IMR-90 (cell line): ENCODE measurements at regions not wholly inside any gene's neighbourhood (a gene's known extent, or its start where the extent isn't known, plus 50 kb on each side); places are given as distances from the start of the nearest gene placed in this dataset.

Experiments used
- ATAC-seq: fragments of 200-7000 bp; cut with Tn5 transposase; 2 replicates; pipeline ENCODE4 v1.9.1; 2020; ENCODE audit warnings: low read depth, mild to moderate bottlenecking, moderate library complexity
- BruUV-seq: library from RNA; stranded (reverse); fragments of 400-500 nt; replicated peaks from 2 replicates; lab custom pipeline; 2021; lab: Mats Ljungman, UMichigan
- CTCF ChIA-PET: fragments of 300-600 bp; formaldehyde crosslinking; extraction: SDS; loops from one replicate; lab custom pipeline; 2021; ENCODE audit warnings: antibody characterized with exemption; lab: Yijun Ruan, JAX
- POLR2A ChIA-PET: fragments of 300-600 bp; sonication (Branson Sonifier 250); formaldehyde crosslinking; loops from one replicate; lab custom pipeline; 2022; ENCODE audit warnings: antibody characterized with exemption; ENCODE audit not compliant: unreplicated experiment; lab: Charles Lee
- DNase-seq: peaks from one replicate; pipeline ENCODE4 v3.0.0; 2013
- H2AFZ ChIP-seq: replicated peaks from 2 replicates; pipeline ENCODE3; 2013; ENCODE audit warnings: low read length, mild to moderate bottlenecking; ENCODE audit not compliant: poor library complexity
- H2AK5ac ChIP-seq: 2 replicates; pipeline ENCODE4 v1.6.1; 2013; ENCODE audit warnings: low read depth, low read length, inconsistent platforms
- H2AK9ac ChIP-seq: replicated peaks from 2 replicates; pipeline ENCODE3; 2013; ENCODE audit warnings: mild to moderate bottlenecking, low read depth, low read length, moderate library complexity; ENCODE audit not compliant: poor library complexity
- H2BK120ac ChIP-seq: 2 replicates; pipeline ENCODE4 v1.6.1; 2013; ENCODE audit warnings: low read depth, low read length, inconsistent platforms
- H2BK15ac ChIP-seq: 3 replicates; pipeline ENCODE4 v1.6.1; 2013; ENCODE audit warnings: low read depth, low read length, inconsistent platforms
- H2BK20ac ChIP-seq: 2 replicates; pipeline ENCODE4 v1.6.1; 2013; ENCODE audit warnings: low read depth, mild to moderate bottlenecking, inconsistent platforms, low read length, moderate library complexity
- H2BK5ac ChIP-seq: 2 replicates; pipeline ENCODE4 v1.6.1; 2013; ENCODE audit warnings: mild to moderate bottlenecking, low read depth, low read length, inconsistent platforms; ENCODE audit not compliant: poor library complexity, severe bottlenecking
- H3K14ac ChIP-seq: replicated peaks from 2 replicates; pipeline ENCODE4 v1.6.1; 2013; ENCODE audit warnings: low read depth, low read length, inconsistent platforms
- H3K18ac ChIP-seq: 2 replicates; pipeline ENCODE4 v1.6.1; 2013; ENCODE audit warnings: low read depth, low read length, control low read depth
- H3K23ac ChIP-seq: 2 replicates; pipeline ENCODE4 v1.6.1; 2013; ENCODE audit warnings: low read depth, low read length, inconsistent platforms
- H3K27ac ChIP-seq: 2 replicates; pipeline ENCODE4 v1.5.1; 2013; ENCODE audit warnings: mild to moderate bottlenecking, control low read depth, low read length; ENCODE audit not compliant: insufficient read depth
- H3K27me3 ChIP-seq: 2 replicates; pipeline ENCODE4 v1.6.1; 2013; ENCODE audit warnings: low read length; ENCODE audit not compliant: control insufficient read depth, insufficient read depth
- H3K36me3 ChIP-seq: 2 replicates; pipeline ENCODE4 v1.6.1; 2013; ENCODE audit warnings: low read length, mixed read lengths; ENCODE audit not compliant: control insufficient read depth, insufficient read depth
- H3K4ac ChIP-seq: 2 replicates; pipeline ENCODE4 v1.6.1; 2013; ENCODE audit warnings: low read depth, low read length, inconsistent platforms
- H3K4me1 ChIP-seq: 2 replicates; pipeline ENCODE4 v1.6.1; 2013; ENCODE audit warnings: low read length, mixed read lengths; ENCODE audit not compliant: control insufficient read depth, insufficient read depth
- H3K4me2 ChIP-seq: 2 replicates; pipeline ENCODE4 v1.6.1; 2013; ENCODE audit warnings: low read depth, mild to moderate bottlenecking, control low read depth, low read length, moderate library complexity
- H3K4me3 ChIP-seq: 2 replicates; pipeline ENCODE4 v1.5.1; 2013; ENCODE audit warnings: low read depth, mild to moderate bottlenecking, control low read depth, low read length, moderate library complexity; ENCODE audit not compliant: insufficient read depth
- H3K56ac ChIP-seq: 2 replicates; pipeline ENCODE4 v1.6.1; 2013; ENCODE audit warnings: low read length, inconsistent platforms; ENCODE audit not compliant: insufficient read depth; ENCODE audit errors: extremely low read depth
- H3K79me1 ChIP-seq, 2 experiments: 2 replicates each; pipeline ENCODE4 v1.6.1; 2013; ENCODE audit warnings: low read length in 2 of 2, inconsistent platforms in 1 of 2, low read depth in 1 of 2
- H3K9ac ChIP-seq: 2 replicates; pipeline ENCODE4 v1.6.1; 2013; ENCODE audit warnings: low read depth, low read length, control low read depth
- H3K9me1 ChIP-seq: 2 replicates; pipeline ENCODE4 v1.6.1; 2013; ENCODE audit warnings: low read length, inconsistent platforms; ENCODE audit not compliant: insufficient read depth
- H3K9me3 ChIP-seq: 2 replicates; pipeline ENCODE4 v1.6.1; 2013; ENCODE audit warnings: low read length; ENCODE audit not compliant: control insufficient read depth, insufficient read depth
- H4K20me1 ChIP-seq: 2 replicates; pipeline ENCODE4 v1.6.1; 2013; ENCODE audit warnings: low read length, inconsistent platforms; ENCODE audit not compliant: insufficient read depth
- H4K5ac ChIP-seq: 2 replicates; pipeline ENCODE4 v1.6.1; 2013; ENCODE audit warnings: mild to moderate bottlenecking, low read depth, low read length, control low read depth
- H4K8ac ChIP-seq, 2 experiments: 2 replicates each; pipeline ENCODE4 v1.6.1; 2013; ENCODE audit warnings: low read depth in 2 of 2, low read length in 2 of 2, control low read depth in 1 of 2, inconsistent platforms in 1 of 2
- H4K91ac ChIP-seq: 2 replicates; pipeline ENCODE4 v1.6.1; 2013; ENCODE audit warnings: low read depth, low read length, inconsistent platforms; ENCODE audit not compliant: insufficient read depth
- BHLHE40 ChIP-seq: fragments of 150-350 bp; IDR thresholded peaks from 2 replicates; pipeline ENCODE4 v1.6.1; 2016; ENCODE audit warnings: mild to moderate bottlenecking, low read depth, low read length
- CEBPB ChIP-seq: IDR thresholded peaks from 2 replicates; pipeline ENCODE4 v1.6.1; 2012; ENCODE audit warnings: low read depth, low read length, improper control_type of control experiment
- CHD1 ChIP-seq: IDR thresholded peaks from 2 replicates; pipeline ENCODE4 v1.6.1; 2012; ENCODE audit warnings: low read depth, low read length, improper control_type of control experiment
- MAFK ChIP-seq: IDR thresholded peaks from 2 replicates; pipeline ENCODE4 v1.6.1; 2012; ENCODE audit warnings: low read depth, low read length, improper control_type of control experiment
- NFE2L2 ChIP-seq: fragments of 150-350 bp; IDR thresholded peaks from 2 replicates; pipeline ENCODE4 v1.6.1; 2016; ENCODE audit warnings: low read depth, mild to moderate bottlenecking, low read length
- WGBS, 2 experiments: methylation state at CpG; one replicate each; pipeline versions ENCODE4 v1.1.5 to v1.1.7; 2013; ENCODE audit warnings: missing lambda C conversion rate in 2 of 2; ENCODE audit not compliant: insufficient read length in 1 of 2; ENCODE audit errors: extremely low coverage in 2 of 2; 5-methylcytosine and 5-hydroxymethylcytosine counted together
- dilution Hi-C: fragments of 300-500 bp; cut with HindIII; formaldehyde crosslinking; loops from one replicate; pipeline ENCODE4 v1.14.3; 2018; ENCODE audit warnings: low sequenced_read_pairs; ENCODE audit not compliant: unreplicated experiment
- in situ Hi-C: fragments of 300-500 bp; cut with MboI; formaldehyde crosslinking; loops from 3 replicates; pipeline ENCODE4 v1.14.3; 2019; ENCODE audit warnings: low sequenced_read_pairs, inconsistent platforms, mixed read lengths
- intact Hi-C: fragments of 100-400 bp; cut with micrococcal nuclease; formaldehyde crosslinking; loops from 2 replicates; pipeline ENCODE4 v1.10.0; 2022
- TF ChIP-seq, protein P1 (sequence below): fragments of 150-350 bp; IDR thresholded peaks from 2 replicates; pipeline ENCODE4 v1.6.1; 2017; ENCODE audit warnings: mild to moderate bottlenecking, antibody characterized with exemption, low read length, low read depth
- TF ChIP-seq, protein P2 (sequence below): conservative IDR thresholded peaks from 2 replicates; pipeline ENCODE4 v1.5.1; 2012; ENCODE audit warnings: mild to moderate bottlenecking, low read depth, low read length, improper control_type of control experiment

DNA sequence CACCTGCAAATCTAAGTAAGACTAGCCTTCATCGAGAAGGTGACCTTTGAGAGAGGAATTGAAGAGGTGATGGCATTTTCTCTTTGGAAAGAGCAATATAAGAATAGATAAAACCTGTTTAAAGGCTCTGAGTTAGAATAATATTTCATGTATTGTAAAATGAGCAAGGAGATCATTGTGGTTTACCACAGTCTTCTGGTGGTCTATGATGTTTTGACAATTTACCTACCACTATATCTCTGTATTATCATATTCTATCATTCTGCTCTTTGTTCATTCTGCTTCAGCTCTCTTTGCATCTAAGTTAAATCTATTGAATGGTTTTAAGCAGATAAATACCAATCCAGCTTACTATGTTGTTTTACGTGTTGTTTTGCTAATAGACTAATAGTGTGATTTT is 982.3 kb downstream of the SI start:
- intact Hi-C loops (no loop called here), dilution Hi-C loops (no loop called here), in situ Hi-C loops (no loop called here)
- Histone ChIP-seq H3K4me2 (no peak overlapping the region), H4K20me1 (no peaks in the 10 kb centered on the region), H3K36me3 (no peaks in the 10 kb centered on the region), H2BK15ac (no peak overlapping the region), H2AK5ac (no peak overlapping the region), H3K9ac (no peak overlapping the region), H3K9me1 (no peaks in the 10 kb centered on the region), H2BK20ac (no peak overlapping the region), H2BK5ac (no peak overlapping the region), H3K4ac (no peak overlapping the region), H2AK9ac (no peak overlapping the region), H2AFZ (no peak overlapping the region), H3K14ac (no peak overlapping the region), H4K91ac (no peak overlapping the region), H3K18ac (no peak overlapping the region), H3K4me3 (no peak overlapping the region), H2BK120ac (no peak overlapping the region), H4K8ac (no peak overlapping the region), H3K56ac (no peak overlapping the region), H3K4me1 (no peaks in the 10 kb centered on the region), H3K9me3 (peaks cover 7% of the 10 kb centered on the region; the same call in 1 of the 2 replicates), H4K5ac (no peak overlapping the region), H3K23ac (no peak overlapping the region), H3K27ac (no peak overlapping the region), H3K27me3 (no peaks in the 10 kb centered on the region), H3K79me1 (no peaks in the 10 kb centered on the region)
- CTCF ChIA-PET = interaction anchor here (0.6 kb wide), 1 partner anchor 255 kb away, joined by 3 read pairs; no protein-coding TSS in a partner anchor
- DNase-seq = no peak
- no CpG with 5 or more reads among the region's 2 CpGs for WGBS, 2 experiments
- POLR2A ChIA-PET = no interaction called here
- BruUV-seq = no TSS peak
- TF ChIP-seq MAFK (no peak), NFE2L2 (no peak), CHD1 (no peak), BHLHE40 (no peak), CEBPB (no peak)
- TF ChIP-seq, protein P1, sequence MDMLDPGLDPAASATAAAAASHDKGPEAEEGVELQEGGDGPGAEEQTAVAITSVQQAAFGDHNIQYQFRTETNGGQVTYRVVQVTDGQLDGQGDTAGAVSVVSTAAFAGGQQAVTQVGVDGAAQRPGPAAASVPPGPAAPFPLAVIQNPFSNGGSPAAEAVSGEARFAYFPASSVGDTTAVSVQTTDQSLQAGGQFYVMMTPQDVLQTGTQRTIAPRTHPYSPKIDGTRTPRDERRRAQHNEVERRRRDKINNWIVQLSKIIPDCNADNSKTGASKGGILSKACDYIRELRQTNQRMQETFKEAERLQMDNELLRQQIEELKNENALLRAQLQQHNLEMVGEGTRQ = no peak
- TF ChIP-seq, protein P2, sequence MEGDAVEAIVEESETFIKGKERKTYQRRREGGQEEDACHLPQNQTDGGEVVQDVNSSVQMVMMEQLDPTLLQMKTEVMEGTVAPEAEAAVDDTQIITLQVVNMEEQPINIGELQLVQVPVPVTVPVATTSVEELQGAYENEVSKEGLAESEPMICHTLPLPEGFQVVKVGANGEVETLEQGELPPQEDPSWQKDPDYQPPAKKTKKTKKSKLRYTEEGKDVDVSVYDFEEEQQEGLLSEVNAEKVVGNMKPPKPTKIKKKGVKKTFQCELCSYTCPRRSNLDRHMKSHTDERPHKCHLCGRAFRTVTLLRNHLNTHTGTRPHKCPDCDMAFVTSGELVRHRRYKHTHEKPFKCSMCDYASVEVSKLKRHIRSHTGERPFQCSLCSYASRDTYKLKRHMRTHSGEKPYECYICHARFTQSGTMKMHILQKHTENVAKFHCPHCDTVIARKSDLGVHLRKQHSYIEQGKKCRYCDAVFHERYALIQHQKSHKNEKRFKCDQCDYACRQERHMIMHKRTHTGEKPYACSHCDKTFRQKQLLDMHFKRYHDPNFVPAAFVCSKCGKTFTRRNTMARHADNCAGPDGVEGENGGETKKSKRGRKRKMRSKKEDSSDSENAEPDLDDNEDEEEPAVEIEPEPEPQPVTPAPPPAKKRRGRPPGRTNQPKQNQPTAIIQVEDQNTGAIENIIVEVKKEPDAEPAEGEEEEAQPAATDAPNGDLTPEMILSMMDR = no peak
- no peak for ATAC-seq
